Fibroblast of lung (primary cell): ENCODE measurements at regions not wholly inside any gene's neighbourhood (a gene's known extent, or its start where the extent isn't known, plus 50 kb on each side); places are given as distances from the start of the nearest gene placed in this dataset.

Source experiments
- DNase-seq, 2 donors: peaks; one replicate each; pipeline versions ENCODE4 v3.0.0 to v3.0.0-alpha.2; 2010; ENCODE audit warnings: low read depth in 2 of 2
- H2AFZ ChIP-seq: 2 replicates; pipeline ENCODE4 v1.5.1; 2012; ENCODE audit warnings: low read length, control low read depth, inconsistent platforms
- H3K27ac ChIP-seq: 2 replicates; pipeline ENCODE4 v1.5.1; 2011; ENCODE audit warnings: low read length, control low read depth; ENCODE audit not compliant: insufficient read depth
- H3K27me3 ChIP-seq: 2 replicates; pipeline ENCODE4 v1.5.1; 2011; ENCODE audit warnings: mild to moderate bottlenecking, low read length; ENCODE audit not compliant: control insufficient read depth, insufficient read depth
- H3K36me3 ChIP-seq: 2 replicates; pipeline ENCODE4 v1.5.1; 2011; ENCODE audit warnings: low read length; ENCODE audit not compliant: control insufficient read depth, insufficient read depth
- H3K4me1 ChIP-seq: 2 replicates; pipeline ENCODE4 v1.5.1; 2011; ENCODE audit warnings: low read length; ENCODE audit not compliant: control insufficient read depth, insufficient read depth; ENCODE audit errors: extremely low read depth
- H3K4me2 ChIP-seq: 2 replicates; pipeline ENCODE4 v1.5.1; 2011; ENCODE audit warnings: low read length, control low read depth; ENCODE audit not compliant: insufficient read depth; ENCODE audit errors: extremely low read depth
- H3K4me3 ChIP-seq, 4 experiments: fragments of 200-600 bp in 1 of 4; sonication (generic) in 1 of 4; replicated peaks in 1 of 4; 2 replicates each; pipeline ENCODE4 v1.5.1; 2011 to 2016; ENCODE audit warnings: low read length in 4 of 4, low read depth in 3 of 4, mild to moderate bottlenecking in 3 of 4, control low read depth in 2 of 4, inconsistent platforms in 1 of 4, mixed read lengths in 1 of 4; ENCODE audit not compliant: insufficient read depth in 1 of 4; ENCODE audit errors: control extremely low read depth in 1 of 4
- H3K79me2 ChIP-seq: 2 replicates; pipeline ENCODE4 v1.5.1; 2012; ENCODE audit warnings: mild to moderate bottlenecking, low read length, inconsistent platforms; ENCODE audit not compliant: control insufficient read depth, insufficient read depth
- H3K9ac ChIP-seq: 2 replicates; pipeline ENCODE4 v1.5.1; 2011; ENCODE audit warnings: mild to moderate bottlenecking, low read length, control low read depth; ENCODE audit not compliant: insufficient read depth
- H3K9me3 ChIP-seq: 2 replicates; pipeline ENCODE4 v1.5.1; 2012; ENCODE audit warnings: low read depth, low read length; ENCODE audit not compliant: control insufficient read depth, insufficient read depth
- H4K20me1 ChIP-seq: 2 replicates; pipeline ENCODE4 v1.5.1; 2011; ENCODE audit warnings: low read length; ENCODE audit not compliant: control insufficient read depth, insufficient read depth; ENCODE audit errors: extremely low read depth
- EZH2 ChIP-seq: IDR thresholded peaks from 2 replicates; pipeline ENCODE4 v1.5.1; 2012; ENCODE audit warnings: low read length, control low read depth, mild to moderate bottlenecking; ENCODE audit errors: missing control alignments
- TF ChIP-seq, protein P1 (sequence below), 2 donors: IDR thresholded peaks in 1 of 2; conservative IDR thresholded peaks in 1 of 2; 1 replicate in 1 of 2; 2 replicates in 1 of 2; pipeline ENCODE4 v1.5.1; 2011 to 2012; ENCODE audit warnings: low read length in 2 of 2, control low read depth in 1 of 2, inconsistent platforms in 1 of 2, low read depth in 1 of 2, mild to moderate bottlenecking in 1 of 2

DNA sequence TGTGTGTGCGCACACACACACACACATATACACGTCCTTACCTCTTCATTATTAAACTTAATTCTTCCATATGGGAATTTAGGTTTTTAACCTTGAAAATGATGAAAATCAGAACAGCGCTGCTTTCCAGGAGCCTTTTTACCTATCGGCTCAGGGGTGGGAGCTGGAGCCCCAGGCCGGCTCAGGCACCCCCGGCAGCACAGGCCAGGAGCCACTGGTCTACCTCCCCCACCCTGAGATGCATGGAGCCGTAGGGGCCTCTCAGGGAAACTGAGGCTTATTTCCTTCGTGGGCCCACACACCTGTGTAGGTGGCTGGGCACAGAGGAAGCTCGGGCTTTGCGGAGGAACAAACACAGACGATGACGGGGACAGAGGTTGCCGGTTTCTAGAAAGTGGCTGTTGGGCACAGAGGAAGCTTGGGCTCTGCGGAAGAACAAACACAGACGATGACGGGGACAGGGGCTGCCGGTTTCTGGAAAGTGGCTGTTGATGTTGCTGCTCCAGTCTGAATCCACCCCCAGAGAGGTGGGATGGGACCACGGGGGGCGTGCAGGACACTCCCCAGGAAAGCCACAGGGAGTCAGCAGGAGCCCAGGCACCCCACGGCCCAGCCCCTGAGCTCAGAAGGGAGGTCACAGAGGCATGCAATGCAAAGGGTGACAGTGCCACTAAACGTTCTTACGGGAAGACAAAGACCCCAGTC is 149.4 kb downstream of the BRD1 start:
- H4K20me1 ChIP-seq, result no peaks in the 10 kb centered on the region
- no peak for DNase-seq
- H3K27ac ChIP-seq, result no peak overlapping the region
- TF ChIP-seq, protein P1, sequence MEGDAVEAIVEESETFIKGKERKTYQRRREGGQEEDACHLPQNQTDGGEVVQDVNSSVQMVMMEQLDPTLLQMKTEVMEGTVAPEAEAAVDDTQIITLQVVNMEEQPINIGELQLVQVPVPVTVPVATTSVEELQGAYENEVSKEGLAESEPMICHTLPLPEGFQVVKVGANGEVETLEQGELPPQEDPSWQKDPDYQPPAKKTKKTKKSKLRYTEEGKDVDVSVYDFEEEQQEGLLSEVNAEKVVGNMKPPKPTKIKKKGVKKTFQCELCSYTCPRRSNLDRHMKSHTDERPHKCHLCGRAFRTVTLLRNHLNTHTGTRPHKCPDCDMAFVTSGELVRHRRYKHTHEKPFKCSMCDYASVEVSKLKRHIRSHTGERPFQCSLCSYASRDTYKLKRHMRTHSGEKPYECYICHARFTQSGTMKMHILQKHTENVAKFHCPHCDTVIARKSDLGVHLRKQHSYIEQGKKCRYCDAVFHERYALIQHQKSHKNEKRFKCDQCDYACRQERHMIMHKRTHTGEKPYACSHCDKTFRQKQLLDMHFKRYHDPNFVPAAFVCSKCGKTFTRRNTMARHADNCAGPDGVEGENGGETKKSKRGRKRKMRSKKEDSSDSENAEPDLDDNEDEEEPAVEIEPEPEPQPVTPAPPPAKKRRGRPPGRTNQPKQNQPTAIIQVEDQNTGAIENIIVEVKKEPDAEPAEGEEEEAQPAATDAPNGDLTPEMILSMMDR (conservative IDR thresholded peaks at IDR 0.05 in 1 of 2, IDR thresholded peaks at IDR 0.05 in 1 of 2; ENCODE audit: low read depth in 1 of 2, low read length in 2 of 2), result no peak
- no peak for TF ChIP-seq EZH2
- H3K9me3 ChIP-seq, result no peaks in the 10 kb centered on the region
- no peak overlapping the region for H3K4me2 ChIP-seq
- H3K4me1 ChIP-seq, result no peaks in the 10 kb centered on the region
- H3K36me3 ChIP-seq, result no peaks in the 10 kb centered on the region
- H3K4me3 ChIP-seq, result no peak overlapping the region
- H3K27me3 ChIP-seq, result no peaks in the 10 kb centered on the region
- H3K79me2 ChIP-seq, result no peaks in the 10 kb centered on the region
- H2AFZ ChIP-seq, result no peak overlapping the region
- no peak overlapping the region for H3K9ac ChIP-seq

DNA sequence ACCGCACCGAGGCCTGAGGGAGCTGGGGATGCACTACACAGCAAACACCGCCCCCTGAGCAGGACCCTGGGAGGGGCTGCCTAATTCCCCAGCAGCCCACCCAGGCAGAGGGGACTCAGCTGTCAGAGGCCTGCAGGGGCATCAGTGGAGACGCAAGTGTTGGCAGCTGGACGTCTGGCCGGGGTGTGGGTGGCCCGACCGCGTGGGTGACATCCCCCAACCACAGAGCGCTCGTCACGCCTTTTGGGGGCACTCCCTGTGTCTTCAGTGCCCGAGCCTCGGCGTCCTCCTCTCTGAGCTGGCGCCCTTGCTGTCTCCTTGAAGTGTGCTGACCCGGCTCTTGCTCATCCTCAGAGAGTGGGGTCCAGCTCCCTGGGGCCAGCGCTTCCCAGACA is 150.2 kb downstream of the BRD1 start:
- Histone ChIP-seq H3K27ac (no peak overlapping the region), H3K79me2 (no peaks in the 10 kb centered on the region), H3K4me2 (no peak overlapping the region), H3K9ac (no peak overlapping the region), H4K20me1 (no peaks in the 10 kb centered on the region), H2AFZ (no peak overlapping the region), H3K4me3 (no peak overlapping the region), H3K36me3 (no peaks in the 10 kb centered on the region), H3K9me3 (no peaks in the 10 kb centered on the region), H3K27me3 (no peaks in the 10 kb centered on the region), H3K4me1 (no peaks in the 10 kb centered on the region)
- no peak for TF ChIP-seq EZH2
- TF ChIP-seq, protein P1 (conservative IDR thresholded peaks at IDR 0.05 in 1 of 2, IDR thresholded peaks at IDR 0.05 in 1 of 2; ENCODE audit: low read depth in 1 of 2, low read length in 2 of 2), result no peak
- DNase-seq, result no peak

DNA sequence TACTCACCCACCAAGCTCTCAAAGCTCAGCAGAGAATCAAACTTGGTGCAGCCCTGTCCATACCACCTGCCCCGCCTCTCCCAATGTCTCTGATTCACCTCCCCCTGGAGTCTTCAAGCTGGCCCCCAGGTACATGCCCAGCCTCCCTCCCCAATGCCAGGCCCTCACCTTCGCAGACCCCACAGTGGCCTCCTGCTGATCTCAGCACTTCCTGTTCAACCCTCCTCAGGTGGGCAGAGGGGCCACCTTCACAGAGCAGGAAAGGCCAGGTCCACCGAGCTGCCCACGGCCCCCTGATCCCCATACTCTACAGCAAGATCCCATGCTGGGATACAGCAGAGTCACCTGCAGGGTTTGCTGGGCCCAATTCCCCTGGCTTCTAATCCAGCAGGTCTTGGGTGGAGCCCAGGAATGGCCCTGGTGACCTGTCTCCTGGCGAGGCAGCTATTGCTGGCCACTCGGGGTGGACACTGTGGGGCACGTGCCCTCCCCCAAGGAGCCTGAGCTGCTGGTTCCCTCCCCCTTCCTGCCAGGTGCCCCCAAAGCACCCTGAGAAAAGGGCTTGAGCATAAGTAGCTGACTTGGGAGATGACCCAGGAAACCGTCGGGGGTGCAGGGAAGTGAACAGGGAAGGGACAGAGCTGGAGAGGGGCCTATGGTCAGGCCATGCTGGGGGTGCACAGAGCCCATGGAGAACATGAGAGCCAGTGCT is 150.7 kb downstream of the BRD1 start:
- Histone ChIP-seq H4K20me1 (no peaks in the 10 kb centered on the region), H3K4me1 (no peaks in the 10 kb centered on the region), H3K79me2 (no peaks in the 10 kb centered on the region), H3K36me3 (no peaks in the 10 kb centered on the region), H2AFZ (no peak overlapping the region), H3K9me3 (no peaks in the 10 kb centered on the region), H3K27me3 (no peaks in the 10 kb centered on the region), H3K4me3 (no peak overlapping the region), H3K4me2 (no peak overlapping the region), H3K9ac (no peak overlapping the region), H3K27ac (no peak overlapping the region)
- TF ChIP-seq EZH2, result no peak
- no peak for DNase-seq
